SK-N-SH treated with all-trans-retinoic acid at 6 μM for 48 hours (cell line): ENCODE measurements at regions not wholly inside any gene's neighbourhood (a gene's known extent, or its start where the extent isn't known, plus 50 kb on each side); places are given as distances from the start of the nearest gene placed in this dataset.

ENCODE experiments used
- SNAI2 ChIP-seq: fragments of 250-450 bp; sonication (Bioruptor Pico); IDR thresholded peaks from 2 replicates; pipeline ENCODE4 v1.5.0; 2020; ENCODE audit warnings: mild to moderate bottlenecking, moderate library complexity
- TCF4 ChIP-seq: fragments of 250-450 bp; sonication (Bioruptor Pico); IDR thresholded peaks from 2 replicates; pipeline ENCODE4 v1.8.0; 2021; ENCODE audit warnings: mild to moderate bottlenecking, moderate library complexity, borderline replicate concordance
- ZNF70 ChIP-seq: fragments of 450-650 bp; formaldehyde crosslinking; IDR thresholded peaks from 2 replicates; pipeline ENCODE4 v1.5.0; 2020; ENCODE audit warnings: mild to moderate bottlenecking, moderate library complexity

DNA sequence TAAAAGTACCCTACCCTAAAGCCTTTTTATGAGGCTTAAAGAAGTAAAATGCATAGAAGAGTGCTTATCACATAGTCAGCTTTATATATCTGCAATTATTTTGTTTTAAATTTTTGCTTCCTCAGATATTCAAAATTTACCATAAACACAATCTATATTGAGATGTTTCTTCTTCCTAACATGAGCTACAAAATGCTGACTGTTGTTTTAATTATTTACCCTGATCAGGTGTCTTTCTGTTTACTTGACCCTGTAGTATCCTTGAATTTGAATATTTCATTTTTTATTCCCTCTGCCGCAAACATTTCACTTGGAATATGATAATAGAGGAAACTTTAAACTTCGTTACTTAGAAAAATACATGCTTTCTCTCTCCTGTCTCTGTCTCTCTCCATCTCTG is 147.9 kb downstream of the TMX3 start:
- no peak for TF ChIP-seq SNAI2
- TF ChIP-seq ZNF70, result no peak
- no peak for TF ChIP-seq TCF4 (CRISPR knock-in tag)
